Prostate gland (tissue), 2 donors: ENCODE measurements at regions not wholly inside any gene's neighbourhood (a gene's known extent, or its start where the extent isn't known, plus 50 kb on each side); places are given as distances from the start of the nearest gene placed in this dataset.

Source experiments
- DNase-seq: peaks from one replicate; pipeline ENCODE4 v3.0.0-alpha.2; 2019; ENCODE audit warnings: low spot score
- H3K27ac ChIP-seq, 2 donors: fragments of 200-600 bp; sonication (generic); 2 replicates each; pipeline ENCODE4 v1.5.1; 2017 to 2019
- H3K27me3 ChIP-seq: fragments of 200-600 bp; sonication (generic); replicated peaks from 2 replicates; pipeline ENCODE4 v1.5.1; 2019; ENCODE audit not compliant: insufficient read depth
- H3K36me3 ChIP-seq, 2 donors: fragments of 200-600 bp; sonication (generic); 1 replicate in 1 of 2; 2 replicates in 1 of 2; pipeline versions ENCODE4 v1.5.1 to v1.8.1; 2017 to 2019
- H3K4me1 ChIP-seq: fragments of 200-600 bp; sonication (generic); replicated peaks from 2 replicates; pipeline ENCODE4 v1.5.1; 2019
- H3K4me3 ChIP-seq, 2 donors: fragments of 200-600 bp; sonication (generic); 2 replicates each; pipeline ENCODE4 v1.5.1; 2017 to 2019
- H3K9me3 ChIP-seq: fragments of 200-600 bp; sonication (generic); 2 replicates; pipeline ENCODE4 v1.5.1; 2017
- CTCF ChIP-seq, 4 experiments: fragments of 200-600 bp in 2 of 4; fragments of 450-650 bp in 2 of 4; sonication (generic) in 2 of 4; IDR thresholded peaks; 1 replicate in 3 of 4; 2 replicates in 1 of 4; pipeline ENCODE4 v1.5.1; 2016 to 2019; ENCODE audit warnings: antibody characterized with exemption in 4 of 4, mild to moderate bottlenecking in 2 of 4, moderate library complexity in 2 of 4
- POLR2A ChIP-seq: fragments of 450-650 bp; IDR thresholded peaks from one replicate; pipeline ENCODE4 v1.6.1; 2016; ENCODE audit warnings: antibody characterized with exemption, mild to moderate bottlenecking
- POLR2AphosphoS5 ChIP-seq: sonication (generic); formaldehyde crosslinking; IDR thresholded peaks from one replicate; pipeline ENCODE4 v1.6.1; 2017; ENCODE audit warnings: antibody characterized with exemption
- WGBS: methylation state at CpG from one replicate; pipeline ENCODE4 v1.1.5; 2018; 5-methylcytosine and 5-hydroxymethylcytosine counted together
- intact Hi-C: fragments of 100-400 bp; cut with DNase I; formaldehyde crosslinking; loops from one replicate; pipeline ENCODE4 v1.14.2; 2022

- no peak overlapping the region for H3K4me3 ChIP-seq
- WGBS = 78% methylated on average over 7 of the region's 7 CpGs
- DNase-seq = no peak
- no peaks in the 10 kb centered on the region for H3K27me3 ChIP-seq
- no peaks in the 10 kb centered on the region for H3K9me3 ChIP-seq
- intact Hi-C loops = no loop called here
- H3K4me1 ChIP-seq = no peaks in the 10 kb centered on the region
- no peak for TF ChIP-seq POLR2A
- TF ChIP-seq POLR2AphosphoS5 = no peak
- no peak for TF ChIP-seq CTCF (IDR thresholded peaks at IDR 0.05)
- no peak overlapping the region for H3K27ac ChIP-seq
- no peaks in the 10 kb centered on the region for H3K36me3 ChIP-seq
These were observed 221.6 kb upstream of the CTNND2 start for GRCh38 chr5:12125895-12126294.

GRCh38 chr5:12119657-12120056 is 215.4 kb upstream of the CTNND2 start:
- Histone ChIP-seq H3K9me3 (no peaks in the 10 kb centered on the region), H3K4me3 (no peak overlapping the region), H3K27me3 (no peaks in the 10 kb centered on the region), H3K4me1 (no peaks in the 10 kb centered on the region), H3K36me3 (no peaks in the 10 kb centered on the region), H3K27ac (no peak overlapping the region)
- intact Hi-C loops = no loop called here
- 59% methylated on average over 3 of the region's 3 CpGs for WGBS
- DNase-seq = no peak
- TF ChIP-seq POLR2A (no peak), CTCF (IDR thresholded peaks at IDR 0.05) (no peak), POLR2AphosphoS5 (no peak)

GRCh38 chr5:12114075-12114474 is 209.8 kb upstream of the CTNND2 start:
- 98% methylated on average over 1 of the region's 1 CpG for WGBS
- H3K4me1 ChIP-seq = no peaks in the 10 kb centered on the region
- H3K27ac ChIP-seq = no peak overlapping the region
- H3K36me3 ChIP-seq = no peaks in the 10 kb centered on the region
- H3K27me3 ChIP-seq = no peaks in the 10 kb centered on the region
- DNase-seq = no peak
- H3K4me3 ChIP-seq = no peak overlapping the region
- TF ChIP-seq POLR2AphosphoS5 (no peak), POLR2A (no peak), CTCF (IDR thresholded peaks at IDR 0.05) (no peak)
- H3K9me3 ChIP-seq = no peaks in the 10 kb centered on the region
- intact Hi-C loops = no loop called here

- H3K36me3 ChIP-seq = no peaks in the 10 kb centered on the region
- H3K4me3 ChIP-seq = no peak overlapping the region
- intact Hi-C loops = no loop called here
- no peak for TF ChIP-seq POLR2A
- TF ChIP-seq POLR2AphosphoS5 = no peak
- TF ChIP-seq CTCF (IDR thresholded peaks at IDR 0.05) = no peak
- DNase-seq = no peak
- no peaks in the 10 kb centered on the region for H3K27me3 ChIP-seq
- H3K27ac ChIP-seq = no peak overlapping the region
- no peaks in the 10 kb centered on the region for H3K4me1 ChIP-seq
- no peaks in the 10 kb centered on the region for H3K9me3 ChIP-seq
- WGBS = 76% methylated on average over 3 of the region's 3 CpGs
These were observed 208.8 kb upstream of the CTNND2 start for GRCh38 chr5:12113062-12113461.

- Histone ChIP-seq H3K27ac (no peak overlapping the region), H3K4me3 (no peak overlapping the region), H3K27me3 (no peaks in the 10 kb centered on the region), H3K4me1 (no peaks in the 10 kb centered on the region), H3K9me3 (no peaks in the 10 kb centered on the region), H3K36me3 (no peaks in the 10 kb centered on the region)
- DNase-seq = no peak
- intact Hi-C loops = no loop called here
- no peak for TF ChIP-seq POLR2AphosphoS5
- no peak for TF ChIP-seq CTCF (IDR thresholded peaks at IDR 0.05)
- no peak for TF ChIP-seq POLR2A
- 29% methylated on average over 2 of the region's 2 CpGs for WGBS
These were observed 207.0 kb upstream of the CTNND2 start for GRCh38 chr5:12111261-12111660.
